22Rv1 (cell line): ENCODE measurements at regions not wholly inside any gene's neighbourhood (a gene's known extent, or its start where the extent isn't known, plus 50 kb on each side); places are given as distances from the start of the nearest gene placed in this dataset.

Experiments used
- H3K27ac ChIP-seq: fragments of 450-650 bp; 2 replicates; pipeline ENCODE4 v1.5.1; 2017
- CTCF ChIP-seq: fragments of 450-650 bp; IDR thresholded peaks from 2 replicates; pipeline ENCODE4 v1.5.1; 2017; ENCODE audit warnings: mild to moderate bottlenecking
- ZFX ChIP-seq: fragments of 450-650 bp; IDR thresholded peaks from 2 replicates; pipeline ENCODE4 v1.6.1; 2017; ENCODE audit warnings: antibody characterized with exemption, borderline replicate concordance

GRCh38 chr9:19682397-19682796, 106.4 kb downstream of the SLC24A2 start:
- TF ChIP-seq CTCF (no peak), ZFX (no peak)
- H3K27ac ChIP-seq, result no peak overlapping the region

GRCh38 chr9:19681846-19682245, 107.0 kb downstream of the SLC24A2 start:
- H3K27ac ChIP-seq, result no peak overlapping the region
- TF ChIP-seq ZFX (no peak), CTCF (no peak)

- H3K27ac ChIP-seq, result no peak overlapping the region
- no peak for TF ChIP-seq CTCF
- no peak for TF ChIP-seq ZFX
These were observed 110.9 kb downstream of the SLC24A2 start for GRCh38 chr9:19677924-19678323.

GRCh38 chr9:19675492-19675891, 113.3 kb downstream of the SLC24A2 start:
- TF ChIP-seq CTCF (no peak), ZFX (no peak)
- no peak overlapping the region for H3K27ac ChIP-seq

- TF ChIP-seq ZFX (no peak), CTCF (no peak)
- no peak overlapping the region for H3K27ac ChIP-seq
These were observed 122.3 kb downstream of the SLC24A2 start for GRCh38 chr9:19666575-19666974.

- H3K27ac ChIP-seq, result no peak overlapping the region
- TF ChIP-seq CTCF, result no peak
- no peak for TF ChIP-seq ZFX
These were observed 123.5 kb downstream of the SLC24A2 start for GRCh38 chr9:19665146-19665863.

GRCh38 chr9:19663570-19663969, 125.3 kb downstream of the SLC24A2 start:
- TF ChIP-seq CTCF (no peak), ZFX (no peak)

More at GRCh38 chr9:19663570-19663969, 125.3 kb downstream of the SLC24A2 start:
- H3K27ac ChIP-seq, result no peak overlapping the region
